ENCODE measurements at regions not wholly inside any gene's neighbourhood (a gene's known extent, or its start where the extent isn't known, plus 50 kb on each side); places are given as distances from the start of the nearest gene placed in this dataset.

DNA sequence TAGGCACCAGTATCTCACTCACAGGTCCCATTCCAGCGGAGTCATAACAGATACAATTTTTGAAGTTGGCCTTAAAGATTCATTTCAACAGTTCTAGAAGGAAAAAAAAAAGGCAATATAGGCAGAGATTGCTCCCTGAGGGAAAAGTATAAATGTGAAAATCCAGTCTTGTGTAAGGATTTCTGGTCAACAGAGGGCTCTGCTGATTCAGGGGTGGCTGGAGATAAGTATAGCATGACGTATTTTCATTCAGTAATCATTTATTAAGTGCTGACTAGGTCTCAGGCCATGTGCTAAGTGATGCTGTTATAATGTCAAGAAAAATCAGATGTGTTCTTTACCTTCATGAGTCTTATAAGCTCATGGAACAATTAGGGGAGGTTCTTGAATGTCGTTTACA lies 377.3 kb upstream of the MEF2C start:
- no peak for TF ChIP-seq ZNF274 (IDR thresholded peaks at IDR 0.05; ENCODE audit: low read depth, low read length)
- TF ChIP-seq YY1 (IDR thresholded peaks at IDR 0.05; ENCODE audit: insufficient read depth, insufficient read length), result no peak

All from NT2/D1 (cell line).